B cell (primary cell): ENCODE measurements at regions not wholly inside any gene's neighbourhood (a gene's known extent, or its start where the extent isn't known, plus 50 kb on each side); places are given as distances from the start of the nearest gene placed in this dataset.

ENCODE experiments used
- CTCF ChIP-seq: fragments of 200-600 bp; IDR thresholded peaks from one replicate; pipeline ENCODE4 v1.8.0; 2022; ENCODE audit warnings: antibody characterized with exemption, mild to moderate bottlenecking
- EZH2 ChIP-seq: IDR thresholded peaks from 2 replicates; pipeline ENCODE4 v1.6.1; 2012; ENCODE audit warnings: borderline replicate concordance, low read depth, mild to moderate bottlenecking, moderate library complexity, low read length; ENCODE audit not compliant: insufficient read depth, poor library complexity, severe bottlenecking

DNA sequence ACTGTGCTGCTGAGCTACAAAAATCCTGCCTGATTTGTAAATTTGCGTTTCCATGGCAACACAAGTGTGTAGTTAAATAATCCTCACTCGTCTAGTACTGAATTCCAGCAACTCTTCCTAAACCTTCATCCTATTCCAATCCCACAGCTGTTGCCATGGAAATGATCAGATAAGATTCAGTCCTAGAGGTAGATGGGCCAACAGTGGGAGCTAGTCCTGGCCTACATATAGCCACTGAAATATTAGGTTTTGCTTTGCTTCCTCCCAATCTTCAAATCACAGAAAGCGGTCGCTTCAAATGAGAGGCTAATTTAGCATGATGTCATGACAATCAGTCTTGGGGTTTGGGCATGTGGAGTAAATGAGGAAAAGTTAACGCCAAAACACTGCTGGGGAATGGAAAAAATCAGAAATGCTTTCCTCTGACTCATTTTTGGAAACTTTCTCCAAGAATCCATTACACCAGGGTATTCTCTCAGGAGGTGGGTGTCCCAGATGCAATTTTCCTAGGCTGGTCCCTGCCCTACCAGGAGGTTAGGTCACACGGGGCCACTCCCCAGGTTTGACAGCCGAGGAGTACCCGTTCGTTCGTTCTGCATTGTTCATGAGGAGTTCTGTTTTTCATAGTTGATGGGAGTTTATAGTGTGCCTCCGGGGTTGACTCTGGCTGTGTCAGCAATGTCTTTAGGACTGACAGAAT lies 159.2 kb upstream of the SLCO3A1 start:
- no peak for TF ChIP-seq CTCF
- TF ChIP-seq EZH2 = no peak
